Fibroblast of lung (primary cell): ENCODE measurements at regions not wholly inside any gene's neighbourhood (a gene's known extent, or its start where the extent isn't known, plus 50 kb on each side); places are given as distances from the start of the nearest gene placed in this dataset.

ENCODE experiments used
- CTCF ChIP-seq, 2 donors: IDR thresholded peaks in 1 of 2; conservative IDR thresholded peaks in 1 of 2; 1 replicate in 1 of 2; 2 replicates in 1 of 2; pipeline ENCODE4 v1.5.1; 2011 to 2012; ENCODE audit warnings: low read length in 2 of 2, control low read depth in 1 of 2, inconsistent platforms in 1 of 2, low read depth in 1 of 2, mild to moderate bottlenecking in 1 of 2
- EZH2 ChIP-seq: IDR thresholded peaks from 2 replicates; pipeline ENCODE4 v1.5.1; 2012; ENCODE audit warnings: low read length, control low read depth, mild to moderate bottlenecking; ENCODE audit errors: missing control alignments

DNA sequence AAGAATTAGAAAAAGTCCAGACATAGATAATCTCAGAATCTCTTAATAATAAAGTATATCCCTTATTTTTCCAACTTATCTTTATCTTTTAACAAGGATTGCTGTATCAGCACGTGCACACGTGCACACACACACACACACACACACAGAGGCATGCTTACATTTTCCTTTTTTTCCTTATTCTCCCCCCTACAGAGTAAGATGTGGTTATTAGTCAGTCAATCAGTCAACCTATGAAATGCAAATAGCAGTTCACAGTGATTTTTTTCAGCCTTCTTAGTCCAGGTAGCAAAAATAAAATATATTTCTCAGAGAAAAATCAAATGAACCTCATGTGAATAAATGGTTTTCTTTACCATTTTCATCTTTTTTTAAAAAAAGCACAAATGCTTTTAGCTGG, 506.2 kb upstream of the SLC39A10 start:
- no peak for TF ChIP-seq EZH2
- no peak for TF ChIP-seq CTCF (conservative IDR thresholded peaks at IDR 0.05 in 1 of 2, IDR thresholded peaks at IDR 0.05 in 1 of 2; ENCODE audit: low read depth in 1 of 2, low read length in 2 of 2)
